ENCODE measurements at regions not wholly inside any gene's neighbourhood (a gene's known extent, or its start where the extent isn't known, plus 50 kb on each side); places are given as distances from the start of the nearest gene placed in this dataset.

DNA sequence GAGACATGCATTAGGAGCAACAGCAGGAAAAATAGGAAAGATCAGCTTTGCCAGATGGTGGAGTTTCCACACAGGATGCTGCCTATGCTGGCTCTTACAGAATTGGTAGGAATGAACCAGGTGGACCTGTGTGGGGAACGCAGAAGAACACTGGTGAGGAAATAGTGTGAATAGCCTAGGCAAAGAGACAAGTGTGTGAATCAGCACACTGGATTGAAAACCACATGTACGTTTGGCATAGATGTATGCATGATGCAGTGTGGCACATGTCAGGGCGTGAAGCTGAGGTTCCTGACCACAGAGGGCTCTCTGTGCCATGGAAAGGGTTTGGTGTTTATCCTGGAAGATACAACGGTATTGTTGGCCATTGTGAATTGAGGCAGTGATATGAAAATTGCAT lies 156.5 kb upstream of the SLC10A2 start:
- no peaks in the 10 kb centered on the region for H4K20me1 ChIP-seq
- no peaks in the 10 kb centered on the region for H3K36me3 ChIP-seq
- no peak overlapping the region for H3K4me2 ChIP-seq
- TF ChIP-seq Cebpa-rat (IDR thresholded peaks at IDR 0.05) = no peak
- H3K4me1 ChIP-seq = no peaks in the 10 kb centered on the region
- no peaks in the 10 kb centered on the region for H3K9me3 ChIP-seq
- H3K27me3 ChIP-seq = no peaks in the 10 kb centered on the region
- no peak overlapping the region for H3K4me3 ChIP-seq
- no peak overlapping the region for H3K27ac ChIP-seq
- no peak overlapping the region for H3K9ac ChIP-seq

DNA sequence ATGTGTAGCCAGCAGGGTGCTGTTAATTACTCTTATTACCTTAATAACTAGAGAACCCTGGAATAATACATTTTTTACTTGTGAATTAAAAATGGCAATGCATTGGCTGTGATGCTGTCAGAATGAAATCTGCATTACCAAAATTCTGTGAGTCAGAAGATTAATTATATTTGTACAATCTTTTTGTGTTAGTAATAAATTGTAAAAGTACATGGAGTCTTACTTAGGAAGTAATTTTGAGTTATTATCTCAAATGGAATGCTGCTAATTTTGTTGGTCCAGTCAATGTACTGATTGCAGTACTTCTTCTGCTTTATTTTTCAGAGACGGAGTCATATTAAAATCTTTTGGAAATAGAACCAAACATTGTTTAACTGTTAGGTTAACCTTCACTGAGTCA lies 152.0 kb upstream of the SLC10A2 start:
- no peak overlapping the region for H3K9ac ChIP-seq
- no peak for TF ChIP-seq Cebpa-rat (IDR thresholded peaks at IDR 0.05)
- no peaks in the 10 kb centered on the region for H3K27me3 ChIP-seq
- no peaks in the 10 kb centered on the region for H4K20me1 ChIP-seq
- no peaks in the 10 kb centered on the region for H3K36me3 ChIP-seq
- no peak overlapping the region for H3K27ac ChIP-seq
- H3K9me3 ChIP-seq = no peaks in the 10 kb centered on the region
- H3K4me3 ChIP-seq = no peak overlapping the region
- no peaks in the 10 kb centered on the region for H3K4me1 ChIP-seq
- H3K4me2 ChIP-seq = no peak overlapping the region

DNA sequence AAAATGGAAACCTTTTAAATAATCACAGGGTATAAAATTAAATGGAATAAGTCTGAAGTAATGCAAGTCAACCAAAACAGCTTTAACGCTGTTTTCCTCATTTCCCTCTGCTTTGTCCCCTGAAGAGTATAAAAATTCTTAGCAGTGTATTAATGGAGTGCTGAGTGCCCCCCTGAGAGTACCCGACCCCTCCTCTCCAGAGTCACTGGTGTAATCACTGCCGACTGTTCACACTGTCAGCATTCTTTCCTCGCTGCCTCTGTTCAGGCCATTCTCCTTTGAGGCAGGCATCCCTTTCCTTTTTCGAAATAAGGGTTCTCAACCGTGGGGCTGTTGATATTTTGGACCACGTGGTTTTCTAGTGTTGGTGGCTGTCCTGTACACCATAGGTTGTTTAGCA lies 146.9 kb upstream of the SLC10A2 start:
- H3K9ac ChIP-seq = no peak overlapping the region
- no peaks in the 10 kb centered on the region for H3K9me3 ChIP-seq
- no peak overlapping the region for H3K4me3 ChIP-seq
- H3K4me1 ChIP-seq = no peaks in the 10 kb centered on the region
- H3K36me3 ChIP-seq = no peaks in the 10 kb centered on the region
- H3K4me2 ChIP-seq = no peak overlapping the region
- TF ChIP-seq Cebpa-rat (IDR thresholded peaks at IDR 0.05) = no peak
- no peak overlapping the region for H3K27ac ChIP-seq
- no peaks in the 10 kb centered on the region for H4K20me1 ChIP-seq
- no peaks in the 10 kb centered on the region for H3K27me3 ChIP-seq

DNA sequence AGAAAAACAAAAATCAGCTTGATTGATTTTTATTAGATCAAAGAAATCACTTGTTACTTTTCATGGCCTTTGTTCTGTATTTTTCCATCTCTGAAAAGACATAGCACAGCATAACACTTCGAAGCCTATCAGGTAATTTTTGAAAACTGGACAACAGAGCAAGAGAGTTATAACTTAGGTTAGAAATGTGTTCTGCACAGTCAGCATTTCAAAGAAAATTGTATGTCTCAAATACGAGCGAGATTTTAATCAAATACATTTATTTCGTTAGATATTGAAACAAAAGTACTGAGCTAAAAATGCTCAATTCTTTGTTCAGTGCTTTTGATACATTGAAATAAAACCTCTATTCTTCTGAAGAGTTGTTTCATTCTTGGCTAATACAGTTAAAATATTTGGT lies 144.1 kb upstream of the SLC10A2 start:
- no peak for TF ChIP-seq Cebpa-rat (IDR thresholded peaks at IDR 0.05)
- no peak overlapping the region for H3K9ac ChIP-seq
- H3K4me1 ChIP-seq = no peaks in the 10 kb centered on the region
- H3K27me3 ChIP-seq = no peaks in the 10 kb centered on the region
- no peak overlapping the region for H3K27ac ChIP-seq
- no peak overlapping the region for H3K4me3 ChIP-seq
- no peaks in the 10 kb centered on the region for H4K20me1 ChIP-seq
- no peak overlapping the region for H3K4me2 ChIP-seq
- no peaks in the 10 kb centered on the region for H3K9me3 ChIP-seq
- no peaks in the 10 kb centered on the region for H3K36me3 ChIP-seq

DNA sequence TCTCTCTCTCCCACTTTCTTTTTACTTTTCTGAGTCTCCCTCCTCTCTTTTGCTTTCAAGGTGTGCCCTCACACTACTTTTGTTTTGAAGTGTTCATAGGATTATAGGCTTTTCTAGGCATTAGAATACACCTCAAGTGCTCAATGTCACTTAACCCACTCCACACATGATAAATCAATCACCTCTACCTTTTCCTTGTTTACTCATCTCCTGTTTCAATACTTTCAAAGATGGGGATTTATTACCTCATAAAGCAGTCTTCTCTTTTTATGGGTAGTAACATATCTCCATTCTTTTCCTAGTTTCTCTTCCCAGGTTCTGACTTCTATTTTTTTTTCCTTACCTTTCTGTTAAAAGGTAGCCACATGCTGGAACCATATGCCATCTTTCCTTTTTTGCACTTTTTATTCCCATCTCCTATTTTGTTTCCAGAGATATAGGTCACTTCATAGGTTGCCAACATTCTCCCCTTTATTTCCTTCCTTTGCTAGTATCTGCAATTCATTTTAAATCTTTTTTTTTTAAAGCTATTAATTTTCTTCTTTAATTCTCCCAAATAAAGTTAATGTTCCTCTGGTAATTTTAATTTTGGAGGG lies 137.6 kb upstream of the SLC10A2 start:
- no peaks in the 10 kb centered on the region for H4K20me1 ChIP-seq

DNA sequence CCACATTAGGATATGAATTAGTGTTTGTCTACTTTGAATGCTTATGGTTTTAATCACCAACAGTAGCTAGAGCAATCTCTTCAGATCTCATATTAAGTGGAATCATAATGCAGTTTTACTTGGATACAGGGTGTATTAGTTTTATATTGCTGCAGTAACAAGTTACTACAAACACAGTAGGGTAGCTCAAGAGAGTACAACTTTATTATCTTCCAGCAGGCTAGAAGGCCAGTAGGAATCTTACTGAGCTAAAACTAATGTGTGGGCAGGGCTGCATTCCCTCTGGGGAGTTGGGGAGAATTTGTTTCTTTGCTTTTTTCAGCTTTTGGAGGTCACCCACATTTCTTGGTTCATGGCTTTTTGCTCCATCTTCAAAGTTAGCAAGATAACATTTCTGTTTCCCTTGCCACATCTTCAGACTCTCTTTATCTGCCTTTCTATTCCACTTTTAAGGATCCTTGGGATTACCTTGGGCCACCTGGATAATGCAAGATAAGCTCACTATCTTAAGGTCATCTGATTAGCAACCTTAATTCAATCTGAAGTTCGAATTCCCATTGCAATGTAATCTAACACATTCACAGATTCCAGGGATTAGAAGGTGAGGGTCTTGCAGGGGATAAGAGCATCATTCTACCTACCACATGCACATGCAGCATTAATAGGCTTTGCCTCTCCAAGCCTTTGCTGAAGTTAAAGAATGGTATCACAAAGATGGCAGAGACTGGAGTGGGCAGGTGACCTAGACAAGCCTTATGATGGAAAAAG lies 134.1 kb upstream of the SLC10A2 start:
- Histone ChIP-seq H3K9ac (no peak overlapping the region), H3K4me3 (no peak overlapping the region), H3K27ac (no peak overlapping the region), H4K20me1 (no peaks in the 10 kb centered on the region), H3K27me3 (no peaks in the 10 kb centered on the region), H3K4me2 (no peak overlapping the region), H3K4me1 (no peaks in the 10 kb centered on the region), H3K36me3 (no peaks in the 10 kb centered on the region), H3K9me3 (peaks cover 11% of the 10 kb centered on the region)
- no peak for TF ChIP-seq Cebpa-rat (IDR thresholded peaks at IDR 0.05)

More for the DNA sequence above, 137.6 kb upstream of the SLC10A2 start:
- Histone ChIP-seq H3K4me3 (no peak overlapping the region), H3K27ac (no peak overlapping the region), H3K9me3 (peaks cover 9% of the 10 kb centered on the region), H3K4me1 (no peaks in the 10 kb centered on the region), H3K4me2 (no peak overlapping the region), H3K36me3 (no peaks in the 10 kb centered on the region), H3K9ac (no peak overlapping the region), H3K27me3 (no peaks in the 10 kb centered on the region)
- no peak for TF ChIP-seq Cebpa-rat (IDR thresholded peaks at IDR 0.05)

DNA sequence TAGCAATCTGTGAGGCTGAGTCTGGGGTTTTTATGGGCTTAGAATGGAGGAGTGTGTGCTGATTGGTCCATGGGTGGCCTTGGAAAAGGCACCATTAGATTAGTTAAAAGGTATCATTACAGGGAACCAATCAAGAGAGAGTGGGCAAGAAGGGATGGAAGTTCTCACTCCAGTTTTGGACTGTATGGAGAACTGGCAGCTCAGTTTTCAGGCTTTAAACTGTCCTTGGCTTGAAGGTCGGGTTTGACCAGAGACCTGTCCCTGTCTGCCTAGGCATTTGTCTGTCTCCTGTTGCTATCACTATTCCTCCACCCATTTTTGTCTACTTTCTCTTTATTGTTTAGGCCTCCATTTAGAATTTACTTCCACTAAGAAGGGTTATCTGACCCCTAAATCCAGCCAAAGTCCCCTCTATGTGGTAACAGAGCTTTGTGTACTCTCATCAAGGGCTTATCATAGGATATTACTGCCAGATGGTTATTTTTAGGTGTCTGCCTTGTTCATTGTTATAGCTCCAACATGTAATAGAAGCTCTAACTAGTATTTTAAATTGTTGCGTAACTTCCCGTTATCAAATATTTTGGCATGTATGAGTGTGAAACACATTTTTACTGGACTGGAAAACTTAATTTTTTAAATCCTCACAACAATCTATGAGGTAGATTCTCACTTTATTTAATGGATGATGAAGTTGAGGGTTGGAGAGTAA lies 133.3 kb upstream of the SLC10A2 start:
- Histone ChIP-seq H3K4me2 (no peak overlapping the region), H3K4me1 (no peaks in the 10 kb centered on the region), H3K4me3 (no peak overlapping the region), H3K36me3 (no peaks in the 10 kb centered on the region), H4K20me1 (no peaks in the 10 kb centered on the region), H3K27ac (no peak overlapping the region), H3K27me3 (no peaks in the 10 kb centered on the region), H3K9me3 (peaks cover 11% of the 10 kb centered on the region), H3K9ac (no peak overlapping the region)
- TF ChIP-seq Cebpa-rat (IDR thresholded peaks at IDR 0.05) = peak; percentile 61; the same call in 1 of the 2 replicates

DNA sequence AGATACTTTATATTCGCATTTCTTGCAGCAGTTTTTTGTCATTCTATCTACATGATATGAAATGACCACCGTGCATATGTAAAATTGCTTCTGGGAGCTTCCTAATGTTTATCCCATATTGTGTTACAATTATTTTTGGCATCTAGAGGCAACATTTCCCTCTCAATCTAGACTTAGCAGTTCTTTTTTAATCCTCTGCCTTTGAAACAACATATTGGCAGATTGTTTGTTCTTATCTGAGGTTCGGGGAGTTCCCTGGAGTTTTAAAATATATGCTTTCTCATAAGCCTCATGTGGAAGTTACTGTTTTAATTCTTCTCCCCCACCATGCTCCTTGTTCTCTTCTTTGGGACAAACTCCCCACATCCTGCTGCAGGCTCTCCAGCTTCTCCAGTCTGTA lies 130.1 kb upstream of the SLC10A2 start:
- Histone ChIP-seq H3K27ac (no peak overlapping the region), H3K36me3 (no peaks in the 10 kb centered on the region), H3K9me3 (peaks cover 11% of the 10 kb centered on the region), H3K4me1 (no peaks in the 10 kb centered on the region), H3K27me3 (no peaks in the 10 kb centered on the region), H3K9ac (no peak overlapping the region), H3K4me2 (no peak overlapping the region), H3K4me3 (no peak overlapping the region), H4K20me1 (no peaks in the 10 kb centered on the region)
- no peak for TF ChIP-seq Cebpa-rat (IDR thresholded peaks at IDR 0.05)

DNA sequence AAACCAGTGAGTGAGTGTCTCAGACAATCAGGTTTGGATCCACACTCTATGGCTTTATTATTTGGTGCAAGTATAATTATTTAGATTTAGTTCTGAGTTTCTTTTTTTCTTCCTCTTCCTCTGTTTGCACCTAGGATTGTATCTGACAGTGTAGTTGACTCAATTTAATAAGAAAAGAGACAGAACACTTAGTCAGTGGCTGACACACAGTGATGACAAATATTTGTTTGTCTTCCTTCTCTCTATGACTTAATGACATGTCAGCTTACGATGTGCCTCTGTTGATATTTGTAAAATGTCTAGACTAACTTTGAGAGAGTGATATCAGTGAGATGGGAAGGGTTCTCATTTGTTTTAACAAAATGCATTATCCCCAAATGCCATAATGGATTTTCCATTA lies 129.5 kb upstream of the SLC10A2 start:
- Histone ChIP-seq H3K4me1 (no peaks in the 10 kb centered on the region), H3K9me3 (peaks cover 11% of the 10 kb centered on the region), H4K20me1 (no peaks in the 10 kb centered on the region), H3K9ac (no peak overlapping the region), H3K36me3 (no peaks in the 10 kb centered on the region), H3K27me3 (no peaks in the 10 kb centered on the region), H3K27ac (no peak overlapping the region), H3K4me3 (no peak overlapping the region), H3K4me2 (no peak overlapping the region)
- no peak for TF ChIP-seq Cebpa-rat (IDR thresholded peaks at IDR 0.05)

DNA sequence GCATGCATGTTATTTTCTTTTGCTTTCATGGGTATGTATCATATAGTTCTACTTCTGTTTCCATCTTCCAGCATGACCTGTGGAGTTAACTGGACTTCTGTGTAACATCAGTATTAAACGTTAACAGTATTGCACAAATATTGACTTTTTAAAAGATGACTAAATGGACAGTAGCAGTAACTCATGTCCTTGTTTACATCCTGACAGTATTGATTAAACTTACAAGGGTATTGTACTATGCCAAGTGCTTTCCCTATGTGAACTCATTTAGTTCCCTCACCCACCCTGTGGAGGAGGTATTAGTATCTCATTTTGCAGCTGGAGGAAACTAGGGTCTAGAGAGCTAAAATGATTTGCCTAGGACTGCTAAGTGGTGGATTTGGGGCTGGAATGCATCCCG lies 128.7 kb upstream of the SLC10A2 start:
- Histone ChIP-seq H3K4me3 (no peak overlapping the region), H3K27me3 (no peaks in the 10 kb centered on the region), H3K9me3 (peaks cover 11% of the 10 kb centered on the region), H3K27ac (no peak overlapping the region), H3K4me1 (no peaks in the 10 kb centered on the region), H4K20me1 (no peaks in the 10 kb centered on the region), H3K36me3 (no peaks in the 10 kb centered on the region), H3K4me2 (no peak overlapping the region), H3K9ac (no peak overlapping the region)
- TF ChIP-seq Cebpa-rat (IDR thresholded peaks at IDR 0.05) = no peak
